Trophoblast cell (in vitro differentiated cells and primary cell): ENCODE measurements at regions not wholly inside any gene's neighbourhood (a gene's known extent, or its start where the extent isn't known, plus 50 kb on each side); places are given as distances from the start of the nearest gene placed in this dataset.
A peak's percentile ranks its signal among the peaks of the same experiment; 100 is the strongest.

Experiments used
- DNase-seq, 2 donors: peaks; one replicate each; pipeline ENCODE4 v3.0.0-alpha.2; 2016
- H2AFZ ChIP-seq: 2 replicates; pipeline ENCODE4 v1.6.1; 2013; ENCODE audit warnings: low read length, moderate library complexity, mild to moderate bottlenecking; ENCODE audit not compliant: insufficient read depth, poor library complexity
- H2AK5ac ChIP-seq: 2 replicates; pipeline ENCODE4 v1.6.1; 2013; ENCODE audit warnings: mild to moderate bottlenecking, low read length
- H2BK120ac ChIP-seq: 2 replicates; pipeline ENCODE4 v1.6.1; 2013; ENCODE audit warnings: low read length, mild to moderate bottlenecking, moderate library complexity; ENCODE audit not compliant: insufficient read depth, poor library complexity
- H2BK12ac ChIP-seq: 2 replicates; pipeline ENCODE4 v1.6.1; 2013; ENCODE audit warnings: mild to moderate bottlenecking, low read length, moderate library complexity
- H2BK5ac ChIP-seq: 2 replicates; pipeline ENCODE4 v1.6.1; 2013; ENCODE audit warnings: low read length, low read depth, moderate library complexity, mild to moderate bottlenecking; ENCODE audit not compliant: poor library complexity
- H3K14ac ChIP-seq: 2 replicates; pipeline ENCODE4 v1.6.1; 2013; ENCODE audit warnings: mild to moderate bottlenecking, low read length
- H3K18ac ChIP-seq: 2 replicates; pipeline ENCODE4 v1.6.1; 2013; ENCODE audit warnings: mild to moderate bottlenecking, low read length
- H3K23ac ChIP-seq: 2 replicates; pipeline ENCODE4 v1.6.1; 2013; ENCODE audit warnings: low read length
- H3K27ac ChIP-seq: 2 replicates; pipeline ENCODE4 v1.5.1; 2013; ENCODE audit warnings: low read depth, mild to moderate bottlenecking, inconsistent platforms, low read length, moderate library complexity
- H3K27me3 ChIP-seq: 2 replicates; pipeline ENCODE4 v1.6.1; 2013; ENCODE audit warnings: inconsistent platforms, mild to moderate bottlenecking, low read length, moderate library complexity; ENCODE audit not compliant: insufficient read depth
- H3K36me3 ChIP-seq, 2 experiments: 1 replicate in 1 of 2; 2 replicates in 1 of 2; pipeline ENCODE4 v1.6.1; 2013; ENCODE audit warnings: low read length in 2 of 2, mild to moderate bottlenecking in 2 of 2, moderate library complexity in 1 of 2; ENCODE audit not compliant: insufficient read depth in 2 of 2, control insufficient read depth in 1 of 2
- H3K4ac ChIP-seq: 2 replicates; pipeline ENCODE4 v1.6.1; 2013; ENCODE audit warnings: low read depth, mild to moderate bottlenecking, low read length, moderate library complexity
- H3K4me1 ChIP-seq, 2 experiments: 1 replicate in 1 of 2; 2 replicates in 1 of 2; pipeline ENCODE4 v1.6.1; 2013; ENCODE audit warnings: low read length in 2 of 2, mild to moderate bottlenecking in 2 of 2, moderate library complexity in 1 of 2; ENCODE audit not compliant: insufficient read depth in 2 of 2, control insufficient read depth in 1 of 2
- H3K4me2 ChIP-seq: 2 replicates; pipeline ENCODE4 v1.6.1; 2013; ENCODE audit warnings: inconsistent platforms, mild to moderate bottlenecking, low read length, moderate library complexity
- H3K4me3 ChIP-seq: 2 replicates; pipeline ENCODE4 v1.5.1; 2013; ENCODE audit warnings: mild to moderate bottlenecking, low read depth, low read length, inconsistent platforms
- H3K79me1 ChIP-seq: one replicate; pipeline ENCODE4 v1.6.1; 2013; ENCODE audit warnings: low read length
- H3K79me2 ChIP-seq: 2 replicates; pipeline ENCODE4 v1.6.1; 2013; ENCODE audit warnings: low read length, mild to moderate bottlenecking; ENCODE audit not compliant: control insufficient read depth, insufficient read depth, poor library complexity
- H3K9ac ChIP-seq: 2 replicates; pipeline ENCODE4 v1.6.1; 2013; ENCODE audit warnings: mild to moderate bottlenecking, low read length
- H3K9me3 ChIP-seq: 2 replicates; pipeline ENCODE4 v1.6.1; 2013; ENCODE audit warnings: low read depth, mild to moderate bottlenecking, control low read depth, inconsistent platforms, low read length; ENCODE audit not compliant: insufficient read depth
- H4K12ac ChIP-seq: 2 replicates; pipeline ENCODE4 v1.6.1; 2013; ENCODE audit warnings: low read depth, mild to moderate bottlenecking, low read length, moderate library complexity
- H4K8ac ChIP-seq: 2 replicates; pipeline ENCODE4 v1.6.1; 2013; ENCODE audit warnings: low read depth, mild to moderate bottlenecking, low read length, moderate library complexity
- H4K91ac ChIP-seq: one replicate; pipeline ENCODE4 v1.6.1; 2013; ENCODE audit warnings: low read depth, mild to moderate bottlenecking, low read length, moderate library complexity
- WGBS: extraction: QIAGEN DNeasy Blood & Tissue Kit; methylation state at CpG from one replicate; pipeline ENCODE4 v1.1.7; 2013; ENCODE audit warnings: missing lambda C conversion rate; ENCODE audit not compliant: insufficient read length, insufficient coverage; ENCODE audit errors: extremely low coverage; 5-methylcytosine and 5-hydroxymethylcytosine counted together

GRCh38 chr1:238177960-238178645 lies 287.4 kb upstream of the ZP4 start:
- Histone ChIP-seq H3K27ac (peak overlapping the region; percentile 33), H3K9ac (no peak overlapping the region), H2BK120ac (no peak overlapping the region), H4K8ac (no peak overlapping the region), H3K4me2 (no peak overlapping the region), H3K36me3 (no peaks in the 10 kb centered on the region), H3K4me1 (peaks cover 7 to 9% of the 10 kb centered on the region in 2 experiments), H3K27me3 (no peaks in the 10 kb centered on the region), H3K79me2 (no peaks in the 10 kb centered on the region), H2BK12ac (no peak overlapping the region), H3K79me1 (peaks cover 2% of the 10 kb centered on the region), H3K4ac (no peak overlapping the region), H3K18ac (no peak overlapping the region), H3K4me3 (no peak overlapping the region), H4K12ac (no peak overlapping the region), H3K23ac (no peak overlapping the region), H3K14ac (no peak overlapping the region), H2AFZ (no peak overlapping the region), H4K91ac (peak overlapping the region; percentile 20), H2AK5ac (no peak overlapping the region), H2BK5ac (no peak overlapping the region), H3K9me3 (no peaks in the 10 kb centered on the region)
- 100% methylated on average over 1 of the region's 7 CpGs for WGBS
- DNase-seq: peak; percentile 25 to 57

GRCh38 chr1:238177351-238177750 lies 286.6 kb upstream of the ZP4 start:
- Histone ChIP-seq H2BK120ac (no peak overlapping the region), H3K79me2 (no peaks in the 10 kb centered on the region), H3K27me3 (no peaks in the 10 kb centered on the region), H4K12ac (no peak overlapping the region), H2BK12ac (no peak overlapping the region), H3K4me2 (no peak overlapping the region), H2AFZ (no peak overlapping the region), H3K36me3 (no peaks in the 10 kb centered on the region), H3K23ac (no peak overlapping the region), H3K4ac (no peak overlapping the region), H2AK5ac (no peak overlapping the region), H3K27ac (peak overlapping the region; percentile 64), H3K9ac (no peak overlapping the region), H3K9me3 (no peaks in the 10 kb centered on the region), H4K8ac (no peak overlapping the region), H2BK5ac (peak overlapping the region; percentile 36), H3K4me3 (no peak overlapping the region), H3K18ac (no peak overlapping the region), H3K14ac (no peak overlapping the region), H4K91ac (peak overlapping the region; percentile 45), H3K79me1 (peaks cover 2% of the 10 kb centered on the region), H3K4me1 (peaks cover 7 to 9% of the 10 kb centered on the region in 2 experiments)
- no CpG with 5 or more reads among the region's 1 CpG for WGBS
- DNase-seq: peak; percentile 94 to 96

DNA sequence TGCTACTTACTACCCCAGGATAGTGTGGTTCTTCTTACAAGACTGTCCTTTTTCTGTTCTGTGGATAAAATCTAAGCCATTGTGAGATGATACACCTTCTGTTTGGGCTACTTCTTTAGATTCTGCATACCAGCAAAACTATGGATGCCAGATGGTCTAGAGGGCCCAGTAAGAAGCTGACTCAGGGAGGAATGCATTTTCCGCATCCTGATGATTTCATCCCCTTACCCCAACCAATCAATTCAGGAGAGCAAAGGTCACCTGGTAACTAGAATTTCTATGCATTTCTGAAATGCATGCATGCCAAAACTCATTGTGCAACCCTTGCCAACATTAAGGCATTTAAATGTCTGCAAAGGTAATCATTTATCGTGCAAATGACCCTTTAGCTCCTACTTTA lies 285.7 kb upstream of the ZP4 start:
- Histone ChIP-seq H4K12ac (no peak overlapping the region), H3K4me3 (no peak overlapping the region), H3K23ac (no peak overlapping the region), H3K36me3 (no peaks in the 10 kb centered on the region), H3K79me1 (peaks cover 2% of the 10 kb centered on the region), H3K18ac (no peak overlapping the region), H3K4ac (no peak overlapping the region), H4K8ac (no peak overlapping the region), H3K14ac (no peak overlapping the region), H2BK5ac (no peak overlapping the region), H3K27me3 (no peaks in the 10 kb centered on the region), H2BK120ac (no peak overlapping the region), H4K91ac (no peak overlapping the region), H3K9me3 (no peaks in the 10 kb centered on the region), H3K9ac (no peak overlapping the region), H2AFZ (no peak overlapping the region), H2AK5ac (no peak overlapping the region), H2BK12ac (no peak overlapping the region), H3K4me1 (peaks cover 7 to 9% of the 10 kb centered on the region in 2 experiments), H3K27ac (no peak overlapping the region), H3K4me2 (no peak overlapping the region), H3K79me2 (no peaks in the 10 kb centered on the region)
- no CpG with 5 or more reads among the region's 2 CpGs for WGBS
- DNase-seq: peak; percentile 82 to 96

DNA sequence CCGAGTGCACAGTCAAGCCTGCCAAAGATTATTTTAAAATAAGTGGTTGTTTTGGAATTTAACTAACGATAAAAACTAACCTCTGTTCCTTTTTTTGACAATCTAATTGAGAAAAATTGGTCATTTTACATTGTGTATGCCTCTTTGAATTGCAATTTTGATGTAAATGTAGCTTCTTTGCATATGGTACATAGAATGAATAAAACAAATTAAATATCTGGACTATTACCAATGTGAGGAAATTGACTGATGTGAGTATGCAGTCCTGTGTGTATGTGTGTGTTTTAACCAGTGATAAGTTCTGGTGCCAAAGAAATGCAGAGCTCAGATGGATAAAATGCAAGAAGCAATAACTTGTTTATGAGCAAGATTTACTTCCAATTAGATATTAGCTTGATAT lies 281.3 kb upstream of the ZP4 start:
- H3K18ac ChIP-seq: no peak overlapping the region

More for the DNA sequence above, 281.3 kb upstream of the ZP4 start:
- Histone ChIP-seq H3K27me3 (no peaks in the 10 kb centered on the region), H3K9ac (no peak overlapping the region), H2AFZ (no peak overlapping the region), H3K4ac (no peak overlapping the region), H3K4me3 (no peak overlapping the region), H3K4me1 (peaks cover 2 to 4% of the 10 kb centered on the region in 2 experiments), H3K4me2 (no peak overlapping the region), H3K79me2 (no peaks in the 10 kb centered on the region), H4K8ac (no peak overlapping the region), H3K23ac (no peak overlapping the region), H3K79me1 (peaks cover 2% of the 10 kb centered on the region), H4K12ac (no peak overlapping the region), H2AK5ac (no peak overlapping the region), H2BK12ac (no peak overlapping the region), H3K9me3 (no peaks in the 10 kb centered on the region), H2BK120ac (no peak overlapping the region), H3K14ac (no peak overlapping the region), H3K36me3 (no peaks in the 10 kb centered on the region), H3K27ac (no peak overlapping the region), H2BK5ac (no peak overlapping the region), H4K91ac (no peak overlapping the region)
- no peak for DNase-seq
- WGBS: no CpG with 5 or more reads among the region's 2 CpGs
